ENCODE measurements at regions not wholly inside any gene's neighbourhood (a gene's known extent, or its start where the extent isn't known, plus 50 kb on each side); places are given as distances from the start of the nearest gene placed in this dataset.
"Not testable (repeated sequence)": the region's sequence is repeated elsewhere in the genome, so short reads cannot be mapped to it uniquely, and the experiment has no call there.

- no peak for DNase-seq (ENCODE audit: low spot score in 2 of 2)
- no peak overlapping the region for H3K4me3 ChIP-seq (ENCODE audit: low read depth, poor library complexity, severe bottlenecking)
- TF ChIP-seq POLR2A (IDR thresholded peaks at IDR 0.05) (no peak), CTCF (IDR thresholded peaks at IDR 0.05) (no peak)
- 78% methylated on average over 3 of the region's 3 CpGs for WGBS, 2 donors
- intact Hi-C loops (cut with DNase I; ENCODE audit: low total_unique reads), result no loop called here
Measured at GRCh38 chr1:172793823-172794222, 134.9 kb downstream of the FASLG start.

- WGBS, 2 donors, result 91 to 92% methylated on average over 4 of the region's 4 CpGs
- intact Hi-C loops (cut with DNase I; ENCODE audit: low total_unique reads), result no loop called here
- TF ChIP-seq POLR2A (IDR thresholded peaks at IDR 0.05) (no peak), CTCF (IDR thresholded peaks at IDR 0.05) (no peak)
- no peak for DNase-seq (ENCODE audit: low spot score in 2 of 2)
- H3K4me3 ChIP-seq (ENCODE audit: low read depth, poor library complexity, severe bottlenecking), result no peak overlapping the region
Measured at GRCh38 chr1:172795741-172796140, 136.8 kb downstream of the FASLG start.

- H3K4me3 ChIP-seq (ENCODE audit: low read depth, poor library complexity, severe bottlenecking); DNase-seq (ENCODE audit: low spot score in 2 of 2); intact Hi-C loops (cut with DNase I; ENCODE audit: low total_unique reads): not testable (repeated sequence)
- 86 to 89% methylated on average over 9 of the region's 9 CpGs for WGBS, 2 donors
Measured at GRCh38 chr1:172799804-172800203, 140.9 kb downstream of the FASLG start.

GRCh38 chr1:172801771-172802322 lies 142.9 kb downstream of the FASLG start:
- no peak for DNase-seq (ENCODE audit: low spot score in 2 of 2)
- WGBS, 2 donors, result 45 to 84% methylated on average over 1 of the region's 1 CpG
- TF ChIP-seq CTCF (IDR thresholded peaks at IDR 0.05) (no peak), POLR2A (IDR thresholded peaks at IDR 0.05) (no peak)
- no peak overlapping the region for H3K4me3 ChIP-seq (ENCODE audit: low read depth, poor library complexity, severe bottlenecking)
- intact Hi-C loops (cut with DNase I; ENCODE audit: low total_unique reads), result no loop called here

GRCh38 chr1:172809750-172810149 lies 150.8 kb downstream of the FASLG start:
- no peak for DNase-seq (ENCODE audit: low spot score in 2 of 2)
- no peak overlapping the region for H3K4me3 ChIP-seq (ENCODE audit: low read depth, poor library complexity, severe bottlenecking)
- TF ChIP-seq CTCF (IDR thresholded peaks at IDR 0.05), result no peak
- TF ChIP-seq POLR2A (IDR thresholded peaks at IDR 0.05), result no peak
- intact Hi-C loops (cut with DNase I; ENCODE audit: low total_unique reads), result no loop called here
- 100% methylated on average over 1 of the region's 1 CpG for WGBS, 2 donors

GRCh38 chr1:172810480-172811175 lies 151.7 kb downstream of the FASLG start:
- DNase-seq (ENCODE audit: low spot score in 2 of 2), result no peak
- TF ChIP-seq CTCF (IDR thresholded peaks at IDR 0.05) (no peak), POLR2A (IDR thresholded peaks at IDR 0.05) (no peak)
- intact Hi-C loops (cut with DNase I; ENCODE audit: low total_unique reads), result no loop called here
- no peak overlapping the region for H3K4me3 ChIP-seq (ENCODE audit: low read depth, poor library complexity, severe bottlenecking)
